Stimulated activated CD8-positive, alpha-beta memory T cell treated with anti-CD3 and anti-CD28 coated beads, Interleukin-4, amount 100 ng/mL, for 24 hours (primary cell): ENCODE measurements at regions not wholly inside any gene's neighbourhood (a gene's known extent, or its start where the extent isn't known, plus 50 kb on each side); places are given as distances from the start of the nearest gene placed in this dataset.

Experiments
- DNase-seq: peaks from one replicate; pipeline ENCODE4 v3.0.0-alpha.2; 2020; ENCODE audit warnings: low read depth

DNA sequence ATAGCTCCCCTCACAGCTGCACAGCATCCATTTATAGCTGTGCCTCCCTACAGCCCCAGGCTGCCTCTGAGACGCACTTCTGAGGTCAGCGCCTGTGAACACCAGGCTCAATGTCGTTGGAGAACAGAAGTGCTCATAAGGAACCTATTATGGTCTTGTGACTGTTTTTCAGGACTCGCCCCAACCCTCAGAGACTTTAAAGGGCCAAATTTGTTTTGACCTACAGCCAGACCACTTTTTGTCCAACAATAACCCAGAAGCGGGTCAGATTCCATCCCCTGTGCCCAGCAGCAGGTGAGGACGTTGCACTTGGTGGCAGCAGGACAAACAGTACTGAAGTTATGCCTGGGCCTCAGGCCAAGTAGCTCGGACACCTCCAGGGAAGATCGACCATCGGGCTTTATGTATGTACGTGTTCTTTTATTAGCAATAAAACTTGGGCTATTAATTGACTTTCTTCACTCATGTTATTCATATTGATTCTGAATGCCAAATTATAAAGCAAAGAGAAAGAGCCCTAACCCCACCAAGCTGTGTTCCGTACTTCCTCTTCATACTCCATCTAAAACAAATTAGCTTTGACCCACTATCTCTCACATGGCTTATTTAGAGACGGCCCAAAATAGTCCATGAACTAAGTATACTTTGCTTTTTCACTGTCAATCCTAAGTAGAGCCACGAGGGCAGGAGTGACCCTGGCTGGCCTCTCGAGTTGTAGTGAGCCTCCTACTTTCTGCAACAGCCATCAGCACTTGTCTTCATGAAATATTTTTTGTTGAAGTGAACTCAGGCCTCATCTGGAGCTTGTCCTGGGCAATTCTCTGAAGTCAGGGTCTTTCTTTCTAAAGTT, 92.3 kb upstream of the PAX6 start:
- no peak for DNase-seq

DNA sequence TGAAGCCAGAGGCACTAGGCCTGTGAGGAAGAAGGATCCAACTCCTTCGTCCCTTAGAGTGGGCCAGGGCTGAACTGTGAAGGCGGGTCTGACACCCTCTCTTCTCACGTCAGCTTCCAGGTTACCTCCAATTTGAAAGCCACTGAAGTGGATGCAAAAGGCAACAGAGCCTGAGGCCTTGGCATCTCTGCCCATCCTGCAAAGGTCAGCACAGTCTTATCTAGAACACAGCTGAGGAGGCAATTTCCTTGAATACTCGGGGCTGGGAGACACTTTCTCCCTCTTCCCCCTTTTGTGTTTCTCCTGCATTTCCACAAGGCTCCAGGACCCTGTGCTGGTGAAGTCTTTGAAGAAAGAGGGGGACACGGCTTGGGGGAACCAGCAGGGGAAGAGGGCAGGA, 91.6 kb upstream of the PAX6 start:
- no peak for DNase-seq

DNA sequence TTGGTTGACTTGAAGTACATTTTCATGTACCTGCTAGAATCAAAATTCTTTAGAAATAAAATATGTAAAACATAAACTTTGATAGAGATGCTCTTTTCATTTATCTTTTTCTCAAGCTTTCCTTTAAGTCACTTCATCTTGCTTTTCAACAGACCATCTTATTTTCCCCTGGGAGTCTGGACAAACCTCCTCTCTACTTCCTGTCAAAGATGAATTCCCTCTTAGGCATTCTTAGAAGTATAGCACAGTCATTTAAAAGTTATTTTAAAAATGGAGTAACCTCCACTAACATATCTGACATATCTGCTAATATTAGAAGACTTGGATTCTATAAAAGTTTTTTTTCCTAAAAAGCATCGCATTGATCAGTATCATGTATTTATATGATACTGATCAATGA, 84.8 kb upstream of the PAX6 start:
- no peak for DNase-seq

DNA sequence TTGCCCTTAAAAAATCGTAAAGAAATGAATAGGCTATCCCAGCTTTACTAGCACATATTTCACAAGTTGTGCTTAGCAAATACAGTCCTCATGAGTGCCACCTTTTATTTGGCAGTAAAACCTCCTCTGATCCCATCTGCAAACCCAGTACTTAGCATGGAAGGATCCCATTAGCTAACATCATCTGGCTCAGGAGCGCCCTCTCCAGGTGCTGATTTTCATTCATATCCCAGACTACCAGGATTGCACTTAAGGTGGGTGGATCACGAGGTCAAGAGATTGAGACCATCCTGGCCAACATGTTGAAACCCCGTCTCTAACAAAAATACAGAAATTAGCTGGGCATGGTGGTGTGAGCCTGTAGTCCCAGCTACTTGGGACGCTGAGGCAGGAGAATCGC, 76.1 kb upstream of the PAX6 start:
- no peak for DNase-seq

DNA sequence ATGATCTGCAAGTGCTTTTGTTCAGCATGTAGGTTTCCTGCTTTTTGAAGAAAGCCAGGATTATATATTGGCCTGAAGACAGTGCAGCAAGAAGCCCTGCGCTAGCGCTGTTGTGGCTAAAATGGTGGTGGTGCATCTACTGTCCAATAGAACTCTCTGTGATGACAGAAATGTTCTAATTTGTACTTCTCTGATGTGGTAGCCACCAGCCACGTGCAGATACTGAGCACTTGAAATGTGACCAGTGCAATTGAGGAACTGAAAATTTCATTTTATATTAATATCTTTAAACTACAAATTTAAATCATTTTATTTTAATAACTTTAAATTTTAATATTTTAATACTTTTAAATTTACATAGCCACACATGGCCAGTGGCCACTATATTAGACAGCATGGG, 73.0 kb upstream of the PAX6 start:
- no peak for DNase-seq

DNA sequence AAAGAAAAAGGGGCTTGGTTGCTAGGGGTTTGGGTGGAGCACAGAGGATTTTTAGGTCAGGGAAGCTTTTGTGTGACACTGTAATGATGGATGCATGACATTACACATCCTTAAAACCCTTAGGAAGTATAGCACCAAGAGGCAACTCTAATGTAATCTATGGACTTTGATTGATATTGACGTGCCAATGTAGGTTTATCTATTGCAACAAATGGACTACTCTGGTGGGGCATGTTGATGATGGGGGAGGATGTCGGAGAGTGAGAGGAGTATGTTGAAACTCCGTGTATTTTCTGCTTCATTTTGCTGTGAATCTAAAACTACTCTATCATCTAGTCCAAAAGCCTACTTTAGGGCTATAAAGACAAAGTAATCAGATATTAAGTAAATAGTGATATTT, 72.3 kb upstream of the PAX6 start:
- no peak for DNase-seq

DNA sequence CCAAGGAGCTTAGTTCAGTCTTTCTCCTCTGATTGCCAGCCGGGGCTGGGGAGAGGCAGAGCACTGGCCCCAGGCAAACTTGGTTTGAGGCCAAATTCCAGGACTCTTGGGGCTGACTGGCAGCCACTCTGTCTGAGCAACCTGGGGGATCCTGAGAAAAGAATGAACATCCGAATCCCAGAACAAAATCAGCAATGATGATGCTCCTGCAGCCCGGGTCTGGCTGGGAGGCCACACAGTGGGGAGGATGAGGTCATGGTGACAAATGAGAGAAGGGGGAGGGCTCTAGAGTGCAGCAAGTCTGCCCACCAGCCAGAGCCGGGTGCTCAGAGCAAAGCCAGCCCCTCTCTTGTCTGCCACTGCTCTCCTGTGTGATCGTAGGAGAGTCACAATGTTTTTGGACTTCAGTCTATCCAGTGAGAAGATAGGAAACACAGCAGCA, 71.8 kb upstream of the PAX6 start:
- no peak for DNase-seq

DNA sequence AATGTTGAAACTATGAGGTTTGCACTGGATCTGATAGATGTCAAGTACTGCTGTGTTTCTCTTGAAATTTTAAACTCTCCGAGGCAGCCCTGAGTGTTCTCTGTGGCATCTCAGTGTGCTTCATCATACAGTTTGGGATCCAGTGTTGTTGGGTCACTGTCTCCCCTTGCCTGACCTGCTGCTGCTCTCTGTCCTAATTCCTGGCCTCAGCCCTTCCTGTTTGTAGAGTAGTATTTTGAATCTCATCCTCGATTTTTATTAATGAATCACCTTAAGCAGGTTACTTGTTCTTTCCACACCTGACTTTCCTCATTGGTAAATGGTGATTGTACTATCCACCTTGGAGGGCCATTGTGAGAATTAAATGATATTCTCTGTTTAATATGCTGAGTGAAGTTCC, 70.7 kb upstream of the PAX6 start:
- DNase-seq, result no peak

DNA sequence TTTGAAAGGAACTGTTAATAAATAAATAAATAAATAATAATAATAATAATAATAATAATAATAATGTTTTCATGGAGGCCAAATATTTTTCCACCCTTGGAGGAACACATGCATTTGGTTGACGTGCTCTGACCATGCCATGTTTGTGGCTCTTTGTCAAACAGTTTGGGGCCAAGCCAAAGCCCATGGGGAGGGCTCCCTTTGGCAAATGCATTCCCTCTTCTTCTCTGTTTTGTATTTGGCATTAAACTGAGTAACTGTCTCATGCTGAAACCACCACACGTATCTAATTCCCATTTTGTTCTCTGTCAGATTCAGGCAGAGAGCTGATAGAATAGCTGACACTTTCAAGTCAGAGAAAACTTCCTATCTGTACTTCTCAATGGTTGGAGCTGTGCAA, 68.6 kb upstream of the PAX6 start:
- DNase-seq, result no peak

DNA sequence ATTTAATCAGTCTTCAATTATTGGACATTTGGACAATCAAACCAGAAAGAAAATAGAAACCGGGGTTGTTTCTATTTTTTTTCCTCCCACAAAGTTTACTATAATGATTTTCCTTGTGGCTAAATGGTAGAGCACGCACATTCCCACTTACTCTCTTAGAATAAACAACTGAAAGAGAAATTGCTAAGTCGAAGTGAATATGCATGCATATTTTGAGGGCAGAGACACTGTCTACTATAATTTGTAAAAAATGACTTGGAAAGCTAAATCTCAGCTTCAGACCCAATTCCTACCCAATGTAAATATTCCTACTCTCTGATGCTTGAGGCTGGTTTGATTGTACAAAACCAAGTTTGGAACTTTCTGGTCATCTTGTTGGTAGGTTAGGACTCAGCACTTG, 66.7 kb upstream of the PAX6 start:
- DNase-seq, result no peak

DNA sequence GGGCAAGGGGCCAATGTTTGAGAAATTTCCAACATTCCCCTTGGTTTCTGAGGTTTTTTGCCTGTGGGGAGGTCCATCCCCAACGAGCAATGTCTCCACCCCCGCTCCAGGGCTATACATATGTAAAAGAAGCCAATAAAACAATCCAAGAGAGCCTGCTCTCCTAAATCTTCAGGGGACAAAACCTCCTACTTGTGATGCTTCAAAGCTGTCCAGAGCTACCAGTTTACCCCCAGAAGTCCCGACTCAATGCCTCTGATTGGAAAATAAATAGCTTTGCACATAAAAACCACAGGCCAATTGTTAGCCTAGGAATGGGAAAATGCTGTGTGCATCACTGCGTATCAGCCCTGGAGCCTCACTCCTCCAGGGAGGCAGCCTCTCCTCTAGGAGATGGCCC, 66.0 kb upstream of the PAX6 start:
- DNase-seq, result no peak

DNA sequence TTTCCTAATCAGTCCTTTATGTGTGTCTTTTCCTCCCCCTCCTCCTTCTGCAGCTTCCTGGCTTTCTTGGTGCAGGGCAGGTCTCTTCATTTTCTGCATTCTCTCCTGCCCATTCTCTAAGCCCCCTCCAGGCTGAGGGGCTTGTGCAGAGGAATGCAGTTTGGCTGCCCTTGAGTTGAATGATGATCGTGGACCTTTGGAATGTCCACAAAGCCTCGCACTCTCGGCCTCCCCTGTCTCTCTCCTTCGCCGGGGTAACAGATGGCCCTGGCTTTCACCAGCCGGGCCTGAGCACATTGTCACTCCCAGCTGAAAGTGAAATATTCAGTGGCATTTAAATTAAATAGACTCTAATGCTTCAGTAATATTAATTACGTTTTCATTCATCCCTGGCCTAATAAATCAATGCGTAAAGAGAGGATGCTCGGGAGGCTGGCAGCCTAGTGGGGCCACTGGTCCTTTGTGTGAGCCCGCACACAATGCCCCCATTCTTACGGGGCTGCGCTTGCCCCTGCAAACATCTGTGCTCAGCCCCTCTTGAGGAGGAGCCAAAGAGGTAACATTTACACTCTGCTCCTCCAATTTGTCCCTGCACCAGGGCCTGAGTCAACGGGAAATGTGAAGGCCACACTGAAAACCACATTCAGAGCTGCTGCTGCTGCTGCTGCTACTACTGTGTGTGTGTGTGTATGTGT, 64.9 kb upstream of the PAX6 start:
- no peak for DNase-seq

DNA sequence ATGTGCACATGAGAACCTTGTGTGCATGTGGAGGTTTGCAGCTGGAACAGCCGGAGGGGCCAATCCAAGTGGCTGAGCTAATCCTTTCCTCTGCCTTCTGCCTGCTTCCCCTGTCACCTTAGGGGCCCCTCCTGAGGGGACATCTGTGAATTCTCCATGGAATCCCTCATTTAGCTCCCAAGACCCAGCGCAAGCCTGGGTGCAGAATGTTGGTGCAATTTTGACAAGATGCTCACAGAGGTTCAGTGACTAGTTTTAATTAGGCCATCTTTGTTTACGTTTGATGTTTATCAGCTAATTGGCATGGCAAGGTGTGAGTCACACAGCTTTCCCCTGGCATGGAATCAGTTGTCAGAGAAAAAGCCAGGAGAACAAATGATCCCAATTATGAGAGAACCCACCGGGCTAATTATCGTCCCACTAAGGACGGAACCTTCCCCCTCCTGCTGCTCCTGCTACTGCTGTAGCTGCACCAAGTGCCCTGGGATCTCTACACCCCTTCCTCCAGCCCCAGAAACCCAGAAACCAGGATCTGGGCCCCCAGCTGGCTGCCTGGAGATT, 63.6 kb upstream of the PAX6 start:
- no peak for DNase-seq

DNA sequence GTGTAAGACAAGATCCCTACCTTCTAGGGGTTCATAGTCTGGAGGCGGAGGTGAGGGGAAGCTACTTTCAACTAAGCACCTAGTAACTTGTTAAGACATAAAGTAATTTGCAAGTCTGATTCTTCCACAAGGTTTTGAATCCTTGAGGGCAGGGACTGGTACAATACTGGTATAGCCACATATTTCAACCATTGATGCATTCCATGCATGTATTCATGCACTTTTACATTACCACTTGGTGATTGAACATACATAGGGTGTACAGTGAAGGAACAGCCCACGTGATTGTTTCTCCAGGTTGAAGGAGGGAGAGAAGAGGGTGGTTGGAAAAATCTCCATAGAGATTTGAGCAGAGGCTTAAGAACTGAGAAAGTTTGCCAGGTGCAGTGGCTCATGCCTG, 62.0 kb upstream of the PAX6 start:
- DNase-seq, result no peak

DNA sequence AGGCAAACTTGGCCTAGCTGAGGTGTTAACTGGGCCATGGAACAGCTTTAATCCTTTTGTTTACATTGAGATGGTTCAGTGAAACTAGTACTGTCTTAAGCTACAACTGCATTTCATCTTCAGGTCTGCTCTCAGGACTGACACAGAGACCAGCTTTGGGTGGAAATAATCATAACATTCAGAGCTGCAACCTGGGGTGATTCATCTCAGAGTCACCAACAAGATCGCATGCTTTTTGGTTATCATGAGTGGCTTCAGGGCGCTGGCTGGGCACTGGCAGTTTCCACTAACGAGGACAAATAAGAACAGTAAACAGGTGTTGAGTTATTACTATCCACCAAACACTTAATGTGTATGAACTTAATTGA, 60.9 kb upstream of the PAX6 start:
- no peak for DNase-seq

DNA sequence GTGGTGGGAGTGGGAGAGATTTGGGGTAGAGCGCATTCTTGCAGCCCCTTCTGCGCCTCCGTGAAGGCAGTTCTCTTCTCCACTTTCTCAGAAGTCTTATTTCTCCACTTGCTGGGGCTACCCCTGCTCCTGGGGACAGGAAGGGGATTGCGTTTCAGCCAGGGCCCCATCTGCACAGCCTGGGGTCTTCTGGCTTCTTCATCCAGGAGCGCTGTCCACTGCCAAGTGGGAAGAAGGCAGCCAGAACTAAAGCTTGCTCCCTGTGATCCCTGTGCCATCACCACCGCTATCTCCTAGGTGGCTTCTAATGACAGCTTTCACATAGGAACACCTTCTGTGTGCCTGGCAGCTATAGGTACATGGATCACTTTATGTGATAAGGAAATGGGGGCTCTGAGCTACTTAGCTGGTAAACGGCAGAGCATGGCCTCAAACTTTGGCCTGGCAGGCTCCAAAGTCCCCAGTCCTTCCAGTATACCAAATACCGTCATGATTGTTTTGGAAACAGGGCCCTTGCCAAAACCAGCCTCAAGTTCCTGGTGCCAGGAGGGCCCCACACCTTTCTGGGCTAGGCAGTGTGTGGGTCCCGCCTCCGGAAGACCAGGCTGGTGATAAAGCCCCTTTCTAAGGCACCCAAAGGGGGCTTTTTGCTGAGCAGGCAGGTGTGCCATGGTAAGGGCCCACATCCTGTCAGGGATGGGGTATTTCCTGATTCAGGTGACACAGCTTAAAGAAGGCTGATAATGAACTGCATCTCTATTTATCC, 60.4 kb upstream of the PAX6 start:
- no peak for DNase-seq

DNA sequence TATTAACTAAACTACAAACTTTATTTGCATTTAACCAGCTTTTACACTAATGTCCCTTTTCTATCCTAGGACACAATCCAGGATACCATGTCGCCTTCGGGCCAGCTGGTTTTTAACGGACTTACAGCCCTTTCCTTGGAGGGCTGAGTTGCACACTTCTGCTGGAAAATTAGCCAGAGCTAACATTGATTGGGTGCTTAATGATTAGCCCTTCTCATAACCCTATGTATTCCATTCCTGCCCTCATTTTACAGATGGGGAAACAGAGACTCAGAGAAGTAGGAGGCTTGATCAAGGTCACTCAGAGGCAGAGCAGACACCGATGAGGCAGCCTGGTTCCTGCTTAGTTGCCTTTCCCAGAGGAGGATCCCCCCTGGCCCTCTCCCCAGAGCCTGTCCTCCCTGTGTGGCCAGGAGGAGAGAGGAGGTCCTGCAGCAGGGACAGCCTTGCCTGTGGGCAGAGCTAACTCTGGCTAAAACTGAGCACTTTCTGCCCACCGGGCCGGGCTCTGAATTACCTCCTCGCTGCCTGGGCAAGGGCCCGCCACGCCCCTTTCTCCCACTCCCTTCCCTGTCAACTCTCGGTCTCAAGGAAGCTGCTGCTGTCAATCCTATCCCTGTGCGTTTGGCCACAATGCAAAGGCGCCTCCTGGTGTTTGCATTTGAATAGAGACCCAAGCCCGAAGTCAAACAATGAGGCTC, 59.6 kb upstream of the PAX6 start:
- no peak for DNase-seq

DNA sequence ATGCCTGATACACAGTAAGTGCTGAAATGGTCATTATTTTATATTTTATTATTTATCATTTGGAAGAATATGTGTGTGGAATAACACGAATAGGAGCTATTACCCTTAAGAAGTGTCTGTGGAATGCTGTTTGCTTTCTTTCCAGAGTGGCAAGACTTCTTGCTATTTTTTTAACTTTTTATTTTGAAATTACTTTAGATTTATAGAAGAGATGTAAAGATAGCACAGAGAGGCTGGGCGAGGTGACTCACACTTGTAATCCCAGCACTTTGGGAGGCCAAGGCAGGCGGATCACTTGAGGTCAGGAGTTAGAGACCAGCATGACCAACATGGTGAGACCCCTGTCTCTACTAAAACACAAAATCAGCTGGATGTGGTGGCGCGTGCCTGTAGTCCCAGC, 58.9 kb upstream of the PAX6 start:
- DNase-seq, result no peak

DNA sequence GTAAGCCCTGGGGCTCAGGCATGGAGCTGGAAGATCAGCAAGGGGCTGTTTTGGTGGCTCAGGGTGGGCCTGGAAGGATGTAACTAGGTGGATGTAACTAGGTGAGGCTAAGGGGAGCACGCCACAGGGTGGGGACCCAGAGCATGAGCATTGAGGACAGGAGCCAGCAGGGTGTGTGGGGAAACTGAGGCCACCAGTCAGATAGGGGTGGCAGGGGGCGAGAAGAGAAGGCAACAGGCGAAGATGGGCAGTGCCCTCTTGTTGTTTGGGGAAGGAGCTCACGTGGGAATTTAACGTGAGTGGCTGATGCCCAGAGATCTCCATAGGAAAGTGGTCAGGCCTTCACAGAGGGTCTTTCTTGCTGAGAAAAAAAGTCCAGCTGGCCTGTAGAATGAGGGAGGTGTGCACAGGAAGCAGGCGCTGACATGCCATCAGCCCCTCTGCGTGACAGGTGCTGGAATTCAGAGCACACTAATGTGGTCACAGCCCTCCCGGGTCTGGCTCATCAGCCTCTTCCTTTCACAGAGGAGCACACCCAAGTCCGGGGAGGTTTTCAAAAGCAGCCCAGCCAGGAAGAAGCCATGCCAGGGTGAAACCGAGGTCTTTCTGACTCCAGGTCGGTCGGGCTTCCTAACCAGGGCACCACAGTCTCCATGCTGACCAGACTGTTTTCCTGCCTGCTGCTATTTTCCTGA, 54.6 kb upstream of the PAX6 start:
- DNase-seq, result no peak

DNA sequence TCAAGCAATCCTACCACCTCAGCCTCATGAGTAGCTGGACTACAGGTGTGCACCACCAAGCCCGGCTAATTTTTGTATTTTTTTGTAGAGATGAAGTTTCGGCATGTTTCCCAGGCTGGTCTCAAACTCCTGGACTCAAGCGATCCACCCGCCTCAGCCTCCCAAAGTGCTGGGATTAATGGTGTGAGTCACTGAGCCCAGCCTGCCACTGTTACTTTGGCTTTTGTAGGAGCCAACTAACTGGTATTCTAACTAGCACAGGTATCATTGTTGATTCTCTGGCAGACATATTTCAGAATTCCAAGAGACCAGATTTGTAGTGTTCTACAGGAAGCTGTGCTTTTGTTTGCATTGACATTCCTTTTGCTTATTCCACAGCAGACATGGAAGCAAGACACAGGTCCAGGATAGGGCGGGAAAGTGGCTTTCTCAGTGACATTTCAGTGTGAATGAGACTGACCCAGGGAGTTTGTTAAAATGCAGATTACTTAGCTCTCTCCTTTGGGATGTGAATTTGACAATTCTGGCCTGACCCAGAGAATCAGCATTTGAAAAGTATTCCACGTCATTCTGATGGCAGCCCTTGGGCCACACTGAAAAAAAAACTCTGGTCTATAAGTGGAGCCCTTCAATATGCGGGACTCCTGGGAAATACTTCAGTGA, 52.2 kb upstream of the PAX6 start:
- DNase-seq, result no peak

DNA sequence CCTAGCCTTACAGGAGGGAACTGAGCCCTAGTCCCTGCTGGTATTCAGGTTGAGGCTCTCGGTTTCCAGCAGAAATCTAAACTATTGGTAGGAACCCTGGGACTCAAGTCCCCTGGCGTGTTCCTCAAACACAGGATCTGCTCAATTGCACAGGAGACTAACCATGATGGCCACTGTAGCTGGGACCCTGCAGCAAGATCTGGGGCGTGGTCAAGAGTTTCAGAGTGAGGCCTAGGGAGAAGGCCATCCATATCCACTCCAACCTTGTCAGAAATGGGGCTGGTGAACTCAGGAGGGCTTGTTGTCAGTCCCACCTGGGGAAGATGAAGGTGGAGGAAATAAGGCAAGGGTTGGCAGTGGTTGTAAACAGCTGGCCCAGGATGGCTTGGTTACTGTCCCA, 49.9 kb upstream of the PAX6 start:
- no peak for DNase-seq
